ENCODE measurements at regions not wholly inside any gene's neighbourhood (a gene's known extent, or its start where the extent isn't known, plus 50 kb on each side); places are given as distances from the start of the nearest gene placed in this dataset.

DNA sequence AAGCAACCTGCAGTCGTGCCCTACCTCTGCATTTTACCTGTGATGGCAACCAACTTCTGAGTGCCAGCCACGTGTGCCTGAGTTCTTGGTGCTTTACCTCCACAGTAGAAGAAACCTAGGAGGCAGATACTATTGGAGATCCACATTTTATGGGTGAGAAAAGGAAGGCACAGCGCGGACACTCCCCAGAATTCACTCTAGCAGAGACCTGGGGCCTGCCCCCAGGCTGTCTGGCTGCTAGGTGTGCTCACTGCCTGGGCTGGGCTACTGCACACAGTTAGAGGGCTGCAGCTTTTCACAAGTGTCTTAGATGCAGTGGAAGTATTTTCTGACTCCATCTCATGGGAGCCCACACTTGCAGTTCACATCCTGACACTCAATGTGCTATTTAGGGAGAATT, 598.8 kb upstream of the ADAMTS16 start:
- no peak for DNase-seq

DNA sequence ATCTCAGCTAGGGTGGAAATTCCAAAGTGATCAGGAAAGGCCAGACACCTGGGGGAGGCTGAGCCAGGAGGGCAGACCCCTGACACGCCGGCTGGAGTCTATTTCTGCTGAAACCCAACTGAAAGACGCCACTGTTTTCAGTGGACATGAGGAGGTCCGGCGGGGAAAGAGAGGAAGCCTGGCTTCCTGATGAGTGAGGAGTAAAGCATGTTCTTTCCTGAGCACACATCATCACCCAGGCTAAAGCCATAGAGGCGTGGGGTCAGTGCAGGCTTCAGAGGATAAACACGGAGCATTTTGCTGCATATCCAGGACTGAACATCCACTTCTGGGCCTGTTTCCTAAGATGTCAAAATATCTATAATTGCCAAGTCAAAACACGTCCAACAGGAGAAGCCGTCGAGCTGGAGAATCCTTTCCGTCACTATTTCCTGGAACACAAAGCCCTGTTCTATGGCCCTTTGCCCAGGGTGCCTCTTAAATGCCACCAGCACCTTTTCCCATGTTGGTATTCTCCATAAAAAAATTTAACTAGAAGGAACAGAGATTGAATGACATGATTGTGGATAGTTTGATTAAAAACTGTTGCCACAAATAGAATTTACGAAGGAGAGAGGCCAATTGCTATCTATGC, 597.9 kb upstream of the ADAMTS16 start:
- DNase-seq, result no peak

- DNase-seq, result no peak
Measured at GRCh38 chr5:4544049-4544670, 596.0 kb upstream of the ADAMTS16 start.

DNA sequence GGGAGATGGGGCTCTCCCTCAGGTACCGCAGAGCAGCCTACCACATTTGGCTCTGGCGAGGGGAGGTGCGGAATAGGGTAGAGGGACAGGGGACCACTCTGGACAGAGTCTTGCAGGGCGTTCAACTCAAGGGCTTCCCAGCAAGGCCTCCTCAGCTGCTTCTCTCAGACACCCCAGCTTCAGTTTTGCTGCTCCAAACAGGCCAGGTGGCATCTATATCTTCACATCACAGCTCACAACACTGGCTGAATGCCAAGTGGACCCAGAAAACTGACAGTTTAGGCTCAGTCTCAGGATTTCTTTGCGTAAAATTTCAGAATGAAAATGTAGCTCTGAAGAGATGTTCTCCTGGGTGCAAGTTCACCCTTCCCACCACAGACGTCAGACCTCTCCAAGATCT, 592.6 kb upstream of the ADAMTS16 start:
- no peak for DNase-seq

DNA sequence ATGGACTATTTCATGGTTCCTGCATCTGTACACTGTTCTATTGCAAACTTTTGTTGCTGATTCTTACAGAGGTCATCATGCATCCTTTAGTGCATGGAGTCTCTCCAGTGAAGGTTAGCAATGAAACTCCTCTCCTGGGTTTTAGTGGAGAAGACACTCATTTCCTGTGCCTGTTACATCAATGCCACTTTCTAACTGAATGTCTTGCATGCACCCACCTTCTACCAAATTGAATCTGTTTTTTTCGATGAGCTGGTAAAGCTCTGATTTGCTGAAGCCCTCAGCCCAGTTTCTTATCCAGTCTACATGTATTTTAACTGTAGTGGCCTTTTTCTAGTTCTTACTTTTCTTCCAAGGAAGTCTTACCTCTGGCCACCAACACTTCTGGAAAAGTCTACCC, 591.8 kb upstream of the ADAMTS16 start:
- no peak for DNase-seq

GRCh38 chr5:4549351-4549750, 590.8 kb upstream of the ADAMTS16 start:
- DNase-seq, result no peak

DNA sequence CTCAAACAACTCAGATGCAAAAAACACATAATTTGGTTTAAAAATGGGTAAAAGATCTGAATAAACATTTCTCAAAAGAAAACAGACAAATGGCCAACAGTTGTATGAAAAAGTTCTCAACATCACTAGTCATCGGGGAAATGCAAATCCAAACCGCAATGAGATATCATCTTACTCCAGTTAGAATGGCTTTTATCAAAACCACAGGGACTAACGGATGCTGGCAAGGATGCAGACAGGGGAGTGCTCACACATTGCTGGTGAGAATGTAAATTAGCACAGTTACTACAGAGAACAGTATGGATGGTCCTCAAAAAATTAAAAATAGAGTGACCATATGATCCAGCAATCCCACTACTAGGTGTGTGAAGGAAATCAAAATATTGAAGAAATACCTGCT, 589.1 kb upstream of the ADAMTS16 start:
- DNase-seq, result no peak

GRCh38 chr5:4553130-4553529, 587.0 kb upstream of the ADAMTS16 start:
- no peak for DNase-seq

- no peak for DNase-seq
Measured at GRCh38 chr5:4553978-4554377, 586.2 kb upstream of the ADAMTS16 start.

- DNase-seq, result no peak
Measured at GRCh38 chr5:4555725-4556285, 584.3 kb upstream of the ADAMTS16 start.

GRCh38 chr5:4561403-4561802, 578.7 kb upstream of the ADAMTS16 start:
- DNase-seq, result no peak

DNA sequence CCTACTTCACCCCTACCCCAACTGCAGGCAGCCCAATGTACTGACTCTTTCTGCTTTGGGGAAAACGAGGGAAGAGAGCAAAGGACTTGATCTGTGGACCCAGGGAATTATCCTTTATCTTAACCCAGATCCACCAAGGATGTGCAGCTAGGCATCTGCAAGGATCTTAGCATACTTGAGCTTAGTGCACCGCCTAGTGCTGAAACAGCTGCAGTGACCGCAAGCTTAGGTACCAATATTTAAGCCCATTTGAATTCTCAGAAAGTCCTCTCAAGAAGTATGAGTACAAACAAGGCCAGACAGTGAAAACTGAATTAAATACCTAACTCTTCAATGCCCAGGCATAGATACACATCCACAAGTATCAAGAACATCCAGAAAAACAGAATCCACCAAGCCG, 576.7 kb upstream of the ADAMTS16 start:
- no peak for DNase-seq

- no peak for DNase-seq
Measured at GRCh38 chr5:4570047-4570995, 569.8 kb upstream of the ADAMTS16 start.

GRCh38 chr5:4571248-4571948, 568.7 kb upstream of the ADAMTS16 start:
- no peak for DNase-seq

DNA sequence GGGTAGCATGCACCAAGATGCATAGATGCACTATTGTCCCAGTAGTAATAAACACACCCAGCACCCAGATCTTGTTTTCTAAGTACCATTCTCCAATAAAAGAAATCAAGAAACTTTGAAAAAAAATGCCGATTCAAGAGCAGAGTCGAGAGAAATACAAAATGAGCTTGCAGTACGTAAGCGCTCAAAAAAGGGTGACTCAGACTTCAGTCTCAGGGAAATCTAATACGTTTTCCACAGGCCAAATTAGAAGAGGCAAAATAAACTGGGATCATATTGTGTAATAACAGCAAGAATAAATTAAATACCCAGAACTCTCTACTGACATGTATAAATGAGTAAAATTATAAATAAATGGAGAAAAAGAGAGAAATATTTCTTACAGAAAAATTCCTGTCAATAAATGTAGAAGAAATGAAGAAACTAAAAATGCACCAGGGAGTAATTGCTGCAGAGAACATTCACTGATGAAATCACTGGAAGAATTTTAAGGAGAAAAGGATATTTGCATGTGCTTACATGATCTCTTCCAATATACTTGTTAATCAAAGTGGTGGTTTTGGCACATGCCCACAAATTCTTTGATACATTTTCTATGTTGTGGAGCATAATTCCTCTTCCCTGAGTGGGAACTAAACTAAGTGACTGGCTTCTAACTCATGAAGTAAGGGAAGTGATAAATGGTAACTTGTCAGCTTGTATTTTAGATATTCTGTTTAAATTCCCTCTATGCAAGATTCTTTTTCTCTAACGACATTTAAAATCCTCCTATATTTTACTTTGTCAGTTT, 567.6 kb upstream of the ADAMTS16 start:
- DNase-seq, result no peak

DNA sequence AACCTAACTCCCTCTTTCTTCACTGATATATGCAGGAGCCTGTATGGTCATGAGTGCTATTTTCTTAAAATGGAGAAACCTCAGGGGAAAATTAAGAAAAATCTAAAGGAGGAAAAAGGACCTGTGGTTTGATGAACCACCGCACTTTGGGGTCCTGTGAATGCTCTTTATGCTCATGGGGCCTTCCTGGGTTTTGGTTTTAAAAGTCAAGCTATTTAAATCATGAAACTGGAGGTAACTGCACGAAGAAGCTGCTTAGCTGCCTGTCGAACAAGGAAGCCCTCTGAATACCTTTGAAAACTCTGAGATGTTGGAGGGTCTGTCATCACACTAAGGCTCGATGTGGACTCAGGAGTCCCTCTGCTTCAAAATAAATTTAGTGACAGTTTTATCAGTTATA, 564.5 kb upstream of the ADAMTS16 start:
- DNase-seq, result no peak

- no peak for DNase-seq
Measured at GRCh38 chr5:4576161-4576748, 563.9 kb upstream of the ADAMTS16 start.

- DNase-seq, result no peak
Measured at GRCh38 chr5:4576908-4577307, 563.2 kb upstream of the ADAMTS16 start.

DNA sequence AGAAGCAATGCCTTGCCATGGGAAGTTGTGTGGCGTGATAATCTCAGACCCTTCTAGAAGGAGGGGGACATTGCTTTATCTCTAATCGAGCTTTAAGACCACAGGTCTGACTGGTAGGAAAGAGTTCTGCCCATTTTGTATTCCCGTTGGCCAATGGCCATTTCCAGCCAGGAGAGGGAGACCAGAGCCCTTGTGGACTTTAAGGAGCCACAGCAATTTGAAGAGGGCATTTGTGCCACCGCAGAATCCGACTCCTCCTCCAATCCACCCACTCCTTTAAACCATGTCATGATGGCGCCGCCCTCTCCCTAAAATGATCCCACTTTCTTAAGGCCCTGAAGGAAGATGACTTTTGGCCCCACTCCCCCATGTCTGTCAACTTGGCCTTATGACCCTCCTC, 560.5 kb upstream of the ADAMTS16 start:
- no peak for DNase-seq

- DNase-seq, result no peak
Measured at GRCh38 chr5:4580772-4581171, 559.4 kb upstream of the ADAMTS16 start.

- DNase-seq, result no peak
Measured at GRCh38 chr5:4581289-4581688, 558.8 kb upstream of the ADAMTS16 start.

DNA sequence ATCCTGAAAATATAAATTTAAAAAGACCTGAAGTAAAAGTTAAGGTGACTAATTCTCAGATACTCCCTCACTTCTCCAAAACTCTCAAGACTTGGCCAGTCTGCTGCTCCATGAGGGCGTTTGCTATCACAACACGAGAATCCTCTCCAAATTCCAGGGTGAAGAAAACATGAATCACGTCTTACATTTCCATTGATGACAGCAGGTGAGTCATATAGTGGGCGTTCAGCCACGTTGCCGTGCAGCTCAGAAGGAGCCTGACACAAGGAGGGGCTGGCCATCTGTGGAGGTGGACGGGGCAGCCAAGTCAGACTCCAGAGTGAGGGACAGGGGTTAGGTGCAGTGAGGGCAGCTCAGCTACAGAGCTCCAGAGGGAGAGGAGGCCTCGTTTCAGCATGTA, 555.1 kb upstream of the ADAMTS16 start:
- DNase-seq, result no peak

Measured in CD4-positive, alpha-beta T cell treated with Interleukin-6 for 4 hours (primary cell).